ENCODE measurements at regions not wholly inside any gene's neighbourhood (a gene's known extent, or its start where the extent isn't known, plus 50 kb on each side); places are given as distances from the start of the nearest gene placed in this dataset.
"Not testable (repeated sequence)": the region's sequence is repeated elsewhere in the genome, so short reads cannot be mapped to it uniquely, and the experiment has no call there.

- no peak for DNase-seq (ENCODE audit: low read depth)
- TF ChIP-seq CTCF (IDR thresholded peaks at IDR 0.05; ENCODE audit: insufficient read depth, low read depth, low read length), result no peak
- H3K4me3 ChIP-seq (ENCODE audit: low read depth, low read length), result no peak overlapping the region
Measured at GRCh38 chr4:178205826-178206225, 763.6 kb upstream of the AGA start.

GRCh38 chr4:178215309-178215708, 773.1 kb upstream of the AGA start:
- DNase-seq (ENCODE audit: low read depth), result no peak
- no peak overlapping the region for H3K4me3 ChIP-seq (ENCODE audit: low read depth, low read length)
- TF ChIP-seq CTCF (IDR thresholded peaks at IDR 0.05; ENCODE audit: insufficient read depth, low read depth, low read length), result no peak

GRCh38 chr4:178215763-178216162, 773.5 kb upstream of the AGA start:
- H3K4me3 ChIP-seq (ENCODE audit: low read depth, low read length), result no peak overlapping the region
- DNase-seq (ENCODE audit: low read depth), result no peak
- no peak for TF ChIP-seq CTCF (IDR thresholded peaks at IDR 0.05; ENCODE audit: insufficient read depth, low read depth, low read length)

- not testable (repeated sequence) for H3K4me3 ChIP-seq (ENCODE audit: low read depth, low read length); DNase-seq (ENCODE audit: low read depth)
Measured at GRCh38 chr4:178226421-178226820, 784.2 kb upstream of the AGA start.

GRCh38 chr4:178233906-178234305, 791.7 kb upstream of the AGA start:
- no peak for DNase-seq (ENCODE audit: low read depth)
- H3K4me3 ChIP-seq (ENCODE audit: low read depth, low read length), result no peak overlapping the region
- no peak for TF ChIP-seq CTCF (IDR thresholded peaks at IDR 0.05; ENCODE audit: insufficient read depth, low read depth, low read length)

- no peak for DNase-seq (ENCODE audit: low read depth)
- no peak for TF ChIP-seq CTCF (IDR thresholded peaks at IDR 0.05; ENCODE audit: insufficient read depth, low read depth, low read length)
- H3K4me3 ChIP-seq (ENCODE audit: low read depth, low read length), result no peak overlapping the region
Measured at GRCh38 chr4:178240891-178241290, 798.7 kb upstream of the AGA start.

- no peak overlapping the region for H3K4me3 ChIP-seq (ENCODE audit: low read depth, low read length)
- no peak for DNase-seq (ENCODE audit: low read depth)
- TF ChIP-seq CTCF (IDR thresholded peaks at IDR 0.05; ENCODE audit: insufficient read depth, low read depth, low read length), result no peak
Measured at GRCh38 chr4:178241601-178242118, 799.4 kb upstream of the AGA start.
